ENCODE measurements at regions not wholly inside any gene's neighbourhood (a gene's known extent, or its start where the extent isn't known, plus 50 kb on each side); places are given as distances from the start of the nearest gene placed in this dataset.

DNA sequence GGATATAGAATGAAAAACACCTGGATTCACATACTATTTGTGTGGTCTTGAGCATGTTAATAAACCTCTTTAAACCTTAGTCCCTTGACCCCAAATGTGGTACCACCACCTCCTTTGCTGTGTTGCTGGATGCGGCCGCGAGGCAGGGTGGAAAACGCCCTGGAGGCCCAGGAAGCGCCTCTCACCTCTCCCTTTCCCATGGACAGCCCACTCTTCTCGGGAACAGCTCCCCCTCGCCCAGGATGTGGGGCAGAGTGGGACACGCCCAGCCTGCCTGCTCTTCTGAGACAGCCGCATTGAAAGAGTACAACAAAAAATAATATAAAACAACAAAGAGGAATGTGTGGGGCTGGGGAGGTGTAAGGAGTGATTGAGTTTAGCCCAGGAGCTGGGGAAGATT lies 549.0 kb upstream of the ID2 start:
- Histone ChIP-seq H3K9me3 (ENCODE audit: control insufficient read depth in 4 of 4, low read length in 3 of 4) (no peaks in the 10 kb centered on the region), H3K4me3 (ENCODE audit: low read depth in 1 of 3, low read length in 3 of 3) (no peak overlapping the region), H3K4me1 (ENCODE audit: control insufficient read depth in 4 of 4, insufficient read depth in 4 of 4, low read length in 3 of 4) (peaks cover 0 to 11% (median 6%) of the 10 kb centered on the region in 4 donors), H3K27me3 (ENCODE audit: control insufficient read depth in 4 of 4, insufficient read depth in 4 of 4, low read length in 3 of 4) (no peaks in the 10 kb centered on the region), H3K36me3 (ENCODE audit: control insufficient read depth in 4 of 4, insufficient read depth in 3 of 4, low read depth in 1 of 4, low read length in 3 of 4) (no peaks in the 10 kb centered on the region), H3K27ac (ENCODE audit: low read depth in 1 of 2, low read length in 2 of 2) (peak overlapping the region; percentile 0 to 21), H3K9ac (ENCODE audit: low read depth in 1 of 2, low read length in 2 of 2) (no peak overlapping the region)
- 87% methylated on average over 9 of the region's 9 CpGs for WGBS
- no peak for TF ChIP-seq EGR1 (IDR thresholded peaks at IDR 0.05; ENCODE audit: low read depth in 2 of 2)
- TF ChIP-seq JUND (IDR thresholded peaks at IDR 0.05): no peak
- TF ChIP-seq, protein P1, sequence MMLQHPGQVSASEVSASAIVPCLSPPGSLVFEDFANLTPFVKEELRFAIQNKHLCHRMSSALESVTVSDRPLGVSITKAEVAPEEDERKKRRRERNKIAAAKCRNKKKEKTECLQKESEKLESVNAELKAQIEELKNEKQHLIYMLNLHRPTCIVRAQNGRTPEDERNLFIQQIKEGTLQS (IDR thresholded peaks at IDR 0.05): no peak
- TF ChIP-seq, protein P2, sequence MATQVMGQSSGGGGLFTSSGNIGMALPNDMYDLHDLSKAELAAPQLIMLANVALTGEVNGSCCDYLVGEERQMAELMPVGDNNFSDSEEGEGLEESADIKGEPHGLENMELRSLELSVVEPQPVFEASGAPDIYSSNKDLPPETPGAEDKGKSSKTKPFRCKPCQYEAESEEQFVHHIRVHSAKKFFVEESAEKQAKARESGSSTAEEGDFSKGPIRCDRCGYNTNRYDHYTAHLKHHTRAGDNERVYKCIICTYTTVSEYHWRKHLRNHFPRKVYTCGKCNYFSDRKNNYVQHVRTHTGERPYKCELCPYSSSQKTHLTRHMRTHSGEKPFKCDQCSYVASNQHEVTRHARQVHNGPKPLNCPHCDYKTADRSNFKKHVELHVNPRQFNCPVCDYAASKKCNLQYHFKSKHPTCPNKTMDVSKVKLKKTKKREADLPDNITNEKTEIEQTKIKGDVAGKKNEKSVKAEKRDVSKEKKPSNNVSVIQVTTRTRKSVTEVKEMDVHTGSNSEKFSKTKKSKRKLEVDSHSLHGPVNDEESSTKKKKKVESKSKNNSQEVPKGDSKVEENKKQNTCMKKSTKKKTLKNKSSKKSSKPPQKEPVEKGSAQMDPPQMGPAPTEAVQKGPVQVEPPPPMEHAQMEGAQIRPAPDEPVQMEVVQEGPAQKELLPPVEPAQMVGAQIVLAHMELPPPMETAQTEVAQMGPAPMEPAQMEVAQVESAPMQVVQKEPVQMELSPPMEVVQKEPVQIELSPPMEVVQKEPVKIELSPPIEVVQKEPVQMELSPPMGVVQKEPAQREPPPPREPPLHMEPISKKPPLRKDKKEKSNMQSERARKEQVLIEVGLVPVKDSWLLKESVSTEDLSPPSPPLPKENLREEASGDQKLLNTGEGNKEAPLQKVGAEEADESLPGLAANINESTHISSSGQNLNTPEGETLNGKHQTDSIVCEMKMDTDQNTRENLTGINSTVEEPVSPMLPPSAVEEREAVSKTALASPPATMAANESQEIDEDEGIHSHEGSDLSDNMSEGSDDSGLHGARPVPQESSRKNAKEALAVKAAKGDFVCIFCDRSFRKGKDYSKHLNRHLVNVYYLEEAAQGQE (IDR thresholded peaks at IDR 0.05): no peak
- TF ChIP-seq, protein P3, sequence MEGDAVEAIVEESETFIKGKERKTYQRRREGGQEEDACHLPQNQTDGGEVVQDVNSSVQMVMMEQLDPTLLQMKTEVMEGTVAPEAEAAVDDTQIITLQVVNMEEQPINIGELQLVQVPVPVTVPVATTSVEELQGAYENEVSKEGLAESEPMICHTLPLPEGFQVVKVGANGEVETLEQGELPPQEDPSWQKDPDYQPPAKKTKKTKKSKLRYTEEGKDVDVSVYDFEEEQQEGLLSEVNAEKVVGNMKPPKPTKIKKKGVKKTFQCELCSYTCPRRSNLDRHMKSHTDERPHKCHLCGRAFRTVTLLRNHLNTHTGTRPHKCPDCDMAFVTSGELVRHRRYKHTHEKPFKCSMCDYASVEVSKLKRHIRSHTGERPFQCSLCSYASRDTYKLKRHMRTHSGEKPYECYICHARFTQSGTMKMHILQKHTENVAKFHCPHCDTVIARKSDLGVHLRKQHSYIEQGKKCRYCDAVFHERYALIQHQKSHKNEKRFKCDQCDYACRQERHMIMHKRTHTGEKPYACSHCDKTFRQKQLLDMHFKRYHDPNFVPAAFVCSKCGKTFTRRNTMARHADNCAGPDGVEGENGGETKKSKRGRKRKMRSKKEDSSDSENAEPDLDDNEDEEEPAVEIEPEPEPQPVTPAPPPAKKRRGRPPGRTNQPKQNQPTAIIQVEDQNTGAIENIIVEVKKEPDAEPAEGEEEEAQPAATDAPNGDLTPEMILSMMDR (IDR thresholded peaks at IDR 0.05; ENCODE audit: low read depth, low read length, missing input control): no peak
- TF ChIP-seq, protein P4, sequence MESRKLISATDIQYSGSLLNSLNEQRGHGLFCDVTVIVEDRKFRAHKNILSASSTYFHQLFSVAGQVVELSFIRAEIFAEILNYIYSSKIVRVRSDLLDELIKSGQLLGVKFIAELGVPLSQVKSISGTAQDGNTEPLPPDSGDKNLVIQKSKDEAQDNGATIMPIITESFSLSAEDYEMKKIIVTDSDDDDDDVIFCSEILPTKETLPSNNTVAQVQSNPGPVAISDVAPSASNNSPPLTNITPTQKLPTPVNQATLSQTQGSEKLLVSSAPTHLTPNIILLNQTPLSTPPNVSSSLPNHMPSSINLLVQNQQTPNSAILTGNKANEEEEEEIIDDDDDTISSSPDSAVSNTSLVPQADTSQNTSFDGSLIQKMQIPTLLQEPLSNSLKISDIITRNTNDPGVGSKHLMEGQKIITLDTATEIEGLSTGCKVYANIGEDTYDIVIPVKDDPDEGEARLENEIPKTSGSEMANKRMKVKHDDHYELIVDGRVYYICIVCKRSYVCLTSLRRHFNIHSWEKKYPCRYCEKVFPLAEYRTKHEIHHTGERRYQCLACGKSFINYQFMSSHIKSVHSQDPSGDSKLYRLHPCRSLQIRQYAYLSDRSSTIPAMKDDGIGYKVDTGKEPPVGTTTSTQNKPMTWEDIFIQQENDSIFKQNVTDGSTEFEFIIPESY (IDR thresholded peaks at IDR 0.05): no peak
- TF ChIP-seq FOXA1 (IDR thresholded peaks at IDR 0.05): no peak
- no peak for TF ChIP-seq TAF1 (conservative IDR thresholded peaks at IDR 0.05)
- no peak for TF ChIP-seq NR2F2 (IDR thresholded peaks at IDR 0.05)
- no peak for TF ChIP-seq GABPA (IDR thresholded peaks at IDR 0.05 in 1 of 2, conservative IDR thresholded peaks at IDR 0.05 in 1 of 2)
- no peak for TF ChIP-seq SP1 (IDR thresholded peaks at IDR 0.05)
- TF ChIP-seq HNF4A (conservative IDR thresholded peaks at IDR 0.05): no peak
- TF ChIP-seq, protein P5, sequence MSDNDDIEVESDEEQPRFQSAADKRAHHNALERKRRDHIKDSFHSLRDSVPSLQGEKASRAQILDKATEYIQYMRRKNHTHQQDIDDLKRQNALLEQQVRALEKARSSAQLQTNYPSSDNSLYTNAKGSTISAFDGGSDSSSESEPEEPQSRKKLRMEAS (IDR thresholded peaks at IDR 0.05): no peak
- TF ChIP-seq FOXA2 (IDR thresholded peaks at IDR 0.05): no peak
- no peak for DNase-seq (ENCODE audit: low spot score)

DNA sequence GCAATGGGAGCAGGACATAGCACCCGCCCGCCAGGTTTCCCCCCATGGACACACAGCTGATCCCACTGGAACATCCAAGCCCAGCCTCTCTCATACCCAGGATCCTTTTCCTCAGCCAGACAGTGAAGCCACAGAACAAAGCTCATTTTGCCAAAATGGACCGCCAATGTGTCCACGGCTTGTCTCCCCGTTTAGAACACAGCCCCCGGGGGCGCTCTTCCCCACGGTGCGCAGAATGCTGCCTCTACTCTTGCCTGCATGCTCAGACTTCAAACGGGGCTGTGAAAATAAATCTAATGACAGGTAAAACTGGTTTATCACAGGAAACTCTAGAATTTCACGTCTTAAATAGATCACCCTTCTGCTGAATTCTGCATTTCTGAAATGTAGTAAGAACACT lies 548.5 kb upstream of the ID2 start:
- Histone ChIP-seq H3K4me3 (ENCODE audit: low read depth in 1 of 3, low read length in 3 of 3) (no peak overlapping the region), H3K9me3 (ENCODE audit: control insufficient read depth in 4 of 4, low read length in 3 of 4) (no peaks in the 10 kb centered on the region), H3K4me1 (ENCODE audit: control insufficient read depth in 4 of 4, insufficient read depth in 4 of 4, low read length in 3 of 4) (peaks cover 2 to 13% (median 7%) of the 10 kb centered on the region in 4 donors), H3K27ac (ENCODE audit: low read depth in 1 of 2, low read length in 2 of 2) (no peak overlapping the region), H3K36me3 (ENCODE audit: control insufficient read depth in 4 of 4, insufficient read depth in 3 of 4, low read depth in 1 of 4, low read length in 3 of 4) (no peaks in the 10 kb centered on the region), H3K9ac (ENCODE audit: low read depth in 1 of 2, low read length in 2 of 2) (no peak overlapping the region), H3K27me3 (ENCODE audit: control insufficient read depth in 4 of 4, insufficient read depth in 4 of 4, low read length in 3 of 4) (no peaks in the 10 kb centered on the region)
- no peak for DNase-seq (ENCODE audit: low spot score)
- 93% methylated on average over 11 of the region's 11 CpGs for WGBS
- TF ChIP-seq, protein P5 (IDR thresholded peaks at IDR 0.05): no peak
- no peak for TF ChIP-seq TAF1 (conservative IDR thresholded peaks at IDR 0.05)
- TF ChIP-seq HNF4A (conservative IDR thresholded peaks at IDR 0.05): no peak
- TF ChIP-seq, protein P1 (IDR thresholded peaks at IDR 0.05): no peak
- no peak for TF ChIP-seq YY1 (IDR thresholded peaks at IDR 0.05)
- no peak for TF ChIP-seq RXRA (IDR thresholded peaks at IDR 0.05)
- no peak for TF ChIP-seq RAD21 (IDR thresholded peaks at IDR 0.05)
- no peak for TF ChIP-seq FOXA2 (IDR thresholded peaks at IDR 0.05)
- TF ChIP-seq EGR1 (IDR thresholded peaks at IDR 0.05; ENCODE audit: low read depth in 2 of 2): no peak
- TF ChIP-seq NR2F2 (IDR thresholded peaks at IDR 0.05): no peak
